Keratinocyte (primary cell): ENCODE measurements at regions not wholly inside any gene's neighbourhood (a gene's known extent, or its start where the extent isn't known, plus 50 kb on each side); places are given as distances from the start of the nearest gene placed in this dataset.

Experiments used
- DNase-seq: peaks from one replicate; pipeline ENCODE4 v3.0.0-alpha.2; 2011; ENCODE audit warnings: low read depth, missing footprints, low spot score
- FAIRE-seq: peaks from 2 replicates; lab custom pipeline; 2011; peaks lifted over from hg19 to GRCh38; lab: Jason Lieb, UNC
- H2AFZ ChIP-seq: 2 replicates; pipeline ENCODE4 v1.6.0; 2012; ENCODE audit warnings: low read length, control low read depth, inconsistent platforms; ENCODE audit not compliant: control insufficient read depth
- H3K27ac ChIP-seq: 2 replicates; pipeline ENCODE4 v1.5.1; 2011; ENCODE audit warnings: low read length; ENCODE audit not compliant: control insufficient read depth, insufficient read depth
- H3K27me3 ChIP-seq: 3 replicates; pipeline ENCODE4 v1.6.0; 2011; ENCODE audit warnings: low read length; ENCODE audit not compliant: control insufficient read depth, insufficient read depth; ENCODE audit errors: extremely low read depth
- H3K36me3 ChIP-seq, 2 experiments: 2 replicates in 1 of 2; 3 replicates in 1 of 2; pipeline ENCODE4 v1.5.1; 2011; ENCODE audit warnings: low read length in 2 of 2, mild to moderate bottlenecking in 1 of 2; ENCODE audit not compliant: control insufficient read depth in 2 of 2, insufficient read depth in 2 of 2; ENCODE audit errors: extremely low read depth in 1 of 2
- H3K4me1 ChIP-seq: 3 replicates; pipeline ENCODE4 v1.5.1; 2011; ENCODE audit warnings: low read length; ENCODE audit not compliant: control insufficient read depth, insufficient read depth; ENCODE audit errors: extremely low read depth
- H3K4me2 ChIP-seq: 3 replicates; pipeline ENCODE4 v1.6.0; 2011; ENCODE audit warnings: low read depth, low read length; ENCODE audit not compliant: control insufficient read depth, insufficient read depth; ENCODE audit errors: extremely low read depth
- H3K4me3 ChIP-seq, 3 experiments: fragments of 200-600 bp in 1 of 3; sonication (generic) in 1 of 3; 2 replicates in 2 of 3; 3 replicates in 1 of 3; pipeline ENCODE4 v1.5.1; 2011 to 2016; ENCODE audit warnings: low read length in 3 of 3, mild to moderate bottlenecking in 3 of 3, control low read depth in 2 of 3, inconsistent platforms in 1 of 3, low read depth in 1 of 3, mixed read lengths in 1 of 3, mixed run types in 1 of 3, moderate library complexity in 1 of 3; ENCODE audit not compliant: control insufficient read depth in 2 of 3, insufficient read depth in 2 of 3; ENCODE audit errors: extremely low read depth in 1 of 3
- H3K79me2 ChIP-seq: 2 replicates; pipeline ENCODE4 v1.6.0; 2012; ENCODE audit warnings: low read length; ENCODE audit not compliant: control insufficient read depth, insufficient read depth
- H3K9ac ChIP-seq: 3 replicates; pipeline ENCODE4 v1.6.0; 2011; ENCODE audit warnings: low read length; ENCODE audit not compliant: control insufficient read depth, insufficient read depth; ENCODE audit errors: extremely low read depth
- H3K9me1 ChIP-seq: 3 replicates; pipeline ENCODE4 v1.6.0; 2011; ENCODE audit warnings: low read length; ENCODE audit not compliant: control insufficient read depth, insufficient read depth; ENCODE audit errors: extremely low read depth
- H3K9me3 ChIP-seq: 2 replicates; pipeline ENCODE4 v1.5.1; 2012; ENCODE audit warnings: low read depth, low read length; ENCODE audit not compliant: control insufficient read depth
- H4K20me1 ChIP-seq: 3 replicates; pipeline ENCODE4 v1.6.0; 2011; ENCODE audit warnings: low read length; ENCODE audit not compliant: control insufficient read depth, insufficient read depth; ENCODE audit errors: extremely low read depth
- CTCF ChIP-seq, 3 experiments: IDR thresholded peaks in 1 of 3; conservative IDR thresholded peaks in 1 of 3; optimal IDR thresholded peaks in 1 of 3; 2 replicates in 2 of 3; 3 replicates in 1 of 3; pipeline versions ENCODE3 to v1.5.1; 2011; ENCODE audit warnings: low read length in 3 of 3, mild to moderate bottlenecking in 3 of 3, moderate library complexity in 2 of 3, control low read depth in 1 of 3, inconsistent platforms in 1 of 3; ENCODE audit not compliant: insufficient read depth in 2 of 3; ENCODE audit errors: extremely low read depth in 1 of 3
- EZH2 ChIP-seq: IDR thresholded peaks from one replicate; pipeline ENCODE4 v1.6.1; 2012; ENCODE audit warnings: inconsistent platforms, mild to moderate bottlenecking, low read length, moderate library complexity
- dilution Hi-C: fragments of 300-500 bp; cut with MboI; formaldehyde crosslinking; loops from one replicate; pipeline ENCODE4 v1.7.0; 2020; ENCODE audit warnings: low sequenced_read_pairs; ENCODE audit not compliant: extremely low pct_ligation_motif_present

- DNase-seq (no peak), FAIRE-seq (no peak)
- Histone ChIP-seq H2AFZ (no peak overlapping the region), H3K4me2 (no peak overlapping the region), H3K4me1 (peaks cover 8% of the 10 kb centered on the region), H3K4me3 (no peak overlapping the region), H3K79me2 (no peaks in the 10 kb centered on the region), H3K27me3 (peaks cover 14% of the 10 kb centered on the region), H3K36me3 (no peaks in the 10 kb centered on the region), H3K9me3 (no peaks in the 10 kb centered on the region), H3K9ac (no peak overlapping the region), H4K20me1 (no peaks in the 10 kb centered on the region), H3K27ac (no peak overlapping the region), H3K9me1 (no peaks in the 10 kb centered on the region)
- TF ChIP-seq EZH2 (no peak), CTCF (optimal IDR thresholded peaks at IDR 0.05 in 1 of 3, IDR thresholded peaks at IDR 0.05 in 1 of 3, conservative IDR thresholded peaks at IDR 0.05 in 1 of 3; ENCODE audit: extremely low read depth in 1 of 3, insufficient read depth in 2 of 3, low read length in 3 of 3) (no peak)
- dilution Hi-C loops: no loop called here
Observed at GRCh38 chr1:25135909-25136308, 96.4 kb downstream of the SYF2 start.

GRCh38 chr1:25134801-25135461, 97.4 kb downstream of the SYF2 start:
- no peak overlapping the region for H3K9ac ChIP-seq
- H2AFZ ChIP-seq: no peak overlapping the region
- peaks cover 9% of the 10 kb centered on the region for H3K27me3 ChIP-seq
- H3K4me2 ChIP-seq: no peak overlapping the region
- peaks cover 4% of the 10 kb centered on the region for H3K4me1 ChIP-seq
- FAIRE-seq (no peak), DNase-seq (no peak)
- no peaks in the 10 kb centered on the region for H3K36me3 ChIP-seq
- no peaks in the 10 kb centered on the region for H3K9me3 ChIP-seq
- H3K9me1 ChIP-seq: no peaks in the 10 kb centered on the region
- no peaks in the 10 kb centered on the region for H3K79me2 ChIP-seq
- H3K4me3 ChIP-seq: no peak overlapping the region
- no peak overlapping the region for H3K27ac ChIP-seq
- H4K20me1 ChIP-seq: no peaks in the 10 kb centered on the region
- dilution Hi-C loops: no loop called here
- no peak for TF ChIP-seq EZH2
- TF ChIP-seq CTCF (optimal IDR thresholded peaks at IDR 0.05 in 1 of 3, IDR thresholded peaks at IDR 0.05 in 1 of 3, conservative IDR thresholded peaks at IDR 0.05 in 1 of 3; ENCODE audit: extremely low read depth in 1 of 3, insufficient read depth in 2 of 3, low read length in 3 of 3): no peak
